ENCODE measurements at regions not wholly inside any gene's neighbourhood (a gene's known extent, or its start where the extent isn't known, plus 50 kb on each side); places are given as distances from the start of the nearest gene placed in this dataset.

DNA sequence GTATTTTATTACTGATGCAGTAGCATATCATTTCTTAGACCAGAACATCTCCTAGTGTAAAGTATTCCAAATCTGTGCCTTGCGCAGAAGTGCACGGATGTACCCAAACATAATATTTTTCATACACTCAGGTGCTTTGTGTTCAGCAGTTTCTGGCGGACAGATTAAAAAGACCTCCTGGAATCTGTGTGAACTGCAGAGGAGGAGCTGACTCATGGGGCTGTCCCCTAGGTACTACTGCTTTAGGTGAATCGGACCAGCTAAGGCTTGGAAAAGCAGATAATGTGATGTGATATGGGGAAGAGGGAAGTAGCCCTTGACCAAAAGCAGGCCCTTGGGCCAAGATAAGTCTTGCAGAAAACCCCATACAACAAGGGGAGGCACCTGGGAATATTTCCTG is 310.1 kb downstream of the PLK2 start:
- TF ChIP-seq, protein P1, sequence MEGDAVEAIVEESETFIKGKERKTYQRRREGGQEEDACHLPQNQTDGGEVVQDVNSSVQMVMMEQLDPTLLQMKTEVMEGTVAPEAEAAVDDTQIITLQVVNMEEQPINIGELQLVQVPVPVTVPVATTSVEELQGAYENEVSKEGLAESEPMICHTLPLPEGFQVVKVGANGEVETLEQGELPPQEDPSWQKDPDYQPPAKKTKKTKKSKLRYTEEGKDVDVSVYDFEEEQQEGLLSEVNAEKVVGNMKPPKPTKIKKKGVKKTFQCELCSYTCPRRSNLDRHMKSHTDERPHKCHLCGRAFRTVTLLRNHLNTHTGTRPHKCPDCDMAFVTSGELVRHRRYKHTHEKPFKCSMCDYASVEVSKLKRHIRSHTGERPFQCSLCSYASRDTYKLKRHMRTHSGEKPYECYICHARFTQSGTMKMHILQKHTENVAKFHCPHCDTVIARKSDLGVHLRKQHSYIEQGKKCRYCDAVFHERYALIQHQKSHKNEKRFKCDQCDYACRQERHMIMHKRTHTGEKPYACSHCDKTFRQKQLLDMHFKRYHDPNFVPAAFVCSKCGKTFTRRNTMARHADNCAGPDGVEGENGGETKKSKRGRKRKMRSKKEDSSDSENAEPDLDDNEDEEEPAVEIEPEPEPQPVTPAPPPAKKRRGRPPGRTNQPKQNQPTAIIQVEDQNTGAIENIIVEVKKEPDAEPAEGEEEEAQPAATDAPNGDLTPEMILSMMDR (IDR thresholded peaks at IDR 0.05; ENCODE audit: insufficient read depth, low read depth, low read length) = no peak
- TF ChIP-seq EZH2 (IDR thresholded peaks at IDR 0.05; ENCODE audit: insufficient read depth, low read length) = no peak
